ENCODE measurements at regions not wholly inside any gene's neighbourhood (a gene's known extent, or its start where the extent isn't known, plus 50 kb on each side); places are given as distances from the start of the nearest gene placed in this dataset.
"Not testable (repeated sequence)": the region's sequence is repeated elsewhere in the genome, so short reads cannot be mapped to it uniquely, and the experiment has no call there.

- DNase-seq (ENCODE audit: low spot score), result no peak
These were observed 51.9 kb upstream of the TBL1XR1 start for GRCh38 chr3:177249203-177249602.

GRCh38 chr3:177250151-177250550 is 52.9 kb upstream of the TBL1XR1 start:
- no peak for DNase-seq (ENCODE audit: low spot score)

DNA sequence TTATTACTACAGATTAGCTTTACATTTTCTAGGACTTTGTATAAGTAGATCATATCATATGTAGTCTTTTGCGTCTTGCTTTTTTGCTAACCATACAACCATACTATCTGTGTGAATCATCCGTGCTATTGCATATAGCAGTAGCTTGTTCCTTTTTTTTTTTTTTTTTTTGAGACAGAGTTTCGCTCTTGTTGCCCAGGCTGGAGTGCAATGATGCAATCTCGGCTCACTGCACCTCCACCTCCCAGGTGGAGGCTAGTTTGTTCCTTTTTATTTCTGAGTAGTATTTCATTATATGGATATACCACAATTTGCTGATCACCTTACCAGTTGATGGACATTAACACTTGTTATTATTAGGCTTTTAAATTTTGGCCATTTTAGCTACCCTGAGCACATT is 54.5 kb upstream of the TBL1XR1 start:
- DNase-seq (ENCODE audit: low spot score), result no peak

- no peak for DNase-seq (ENCODE audit: low spot score)
These were observed 59.7 kb upstream of the TBL1XR1 start for GRCh38 chr3:177257006-177257405.

DNA sequence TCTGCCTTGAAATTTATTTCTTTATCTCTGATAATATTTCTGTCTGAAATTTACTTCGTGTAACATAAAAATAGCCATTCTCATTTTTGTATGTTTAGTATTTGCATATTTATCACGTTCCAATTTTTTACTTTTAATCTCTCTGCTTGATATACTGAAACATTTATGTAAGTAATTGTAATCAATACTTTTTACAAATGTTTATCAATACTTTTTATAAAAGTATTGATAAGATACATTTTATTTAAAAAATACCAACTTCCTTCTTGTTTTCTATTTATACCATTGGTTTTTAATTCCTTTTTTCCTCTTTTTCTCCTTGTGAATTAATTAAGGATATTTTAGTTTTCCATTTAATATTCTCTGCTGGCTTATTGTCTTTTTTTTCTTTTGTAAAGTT is 60.3 kb upstream of the TBL1XR1 start:
- no peak for DNase-seq (ENCODE audit: low spot score)

DNA sequence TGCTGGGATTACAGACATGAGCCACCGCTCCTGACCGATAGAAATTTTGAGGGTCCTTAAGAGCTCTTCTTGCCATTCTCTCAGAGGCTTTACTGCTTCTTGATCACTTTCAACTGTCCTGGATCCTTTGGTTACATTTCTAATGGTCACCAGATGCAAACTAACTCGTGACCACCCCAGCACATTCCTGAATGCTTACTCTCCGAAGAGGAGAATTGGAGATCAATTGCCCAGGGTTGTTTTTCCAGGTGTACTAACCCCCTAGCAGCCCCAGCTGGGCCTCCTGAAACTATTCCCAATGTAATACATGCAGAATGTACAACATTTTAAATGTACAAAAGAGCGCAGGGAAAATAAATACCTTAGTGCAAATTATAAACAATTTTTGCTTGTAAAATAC is 65.1 kb upstream of the TBL1XR1 start:
- peak; percentile 36 for DNase-seq (ENCODE audit: low spot score)

GRCh38 chr3:177263615-177264368 is 66.5 kb upstream of the TBL1XR1 start:
- no peak for DNase-seq (ENCODE audit: low spot score)

DNA sequence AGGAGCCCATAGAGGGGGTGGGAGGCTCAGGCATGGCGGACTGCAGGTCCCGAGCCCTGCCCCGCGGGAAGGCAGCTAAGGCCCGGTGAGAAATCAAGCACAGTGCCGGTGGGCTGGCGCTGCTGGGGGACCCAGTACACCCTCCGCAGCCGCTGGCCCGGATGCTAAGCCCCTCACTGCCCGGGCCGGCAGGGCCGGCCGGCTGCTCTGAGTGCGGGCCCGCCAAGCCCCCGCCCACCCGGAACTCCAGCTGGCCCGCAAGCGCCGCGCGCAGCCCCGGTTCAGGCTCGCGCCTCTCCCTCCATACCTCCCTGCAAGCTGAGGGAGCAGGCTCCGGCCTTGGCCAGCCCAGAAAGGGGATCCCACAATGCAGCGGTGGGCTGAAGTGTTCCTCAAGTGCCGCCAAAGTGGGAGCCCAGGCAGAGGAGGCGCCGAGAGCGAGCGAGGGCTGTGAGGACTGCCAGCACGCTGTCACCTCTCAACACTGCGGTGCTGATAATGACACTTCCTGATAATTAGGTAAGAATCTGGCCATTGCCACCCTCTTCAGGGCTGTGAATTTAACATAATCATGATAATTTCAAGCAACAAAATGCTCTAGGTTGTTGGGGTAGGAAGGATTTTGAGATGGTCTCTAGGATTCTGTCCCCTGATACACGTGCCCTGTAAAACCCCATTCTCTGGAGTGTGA is 74.7 kb upstream of the TBL1XR1 start:
- not testable (repeated sequence) for DNase-seq (ENCODE audit: low spot score)

DNA sequence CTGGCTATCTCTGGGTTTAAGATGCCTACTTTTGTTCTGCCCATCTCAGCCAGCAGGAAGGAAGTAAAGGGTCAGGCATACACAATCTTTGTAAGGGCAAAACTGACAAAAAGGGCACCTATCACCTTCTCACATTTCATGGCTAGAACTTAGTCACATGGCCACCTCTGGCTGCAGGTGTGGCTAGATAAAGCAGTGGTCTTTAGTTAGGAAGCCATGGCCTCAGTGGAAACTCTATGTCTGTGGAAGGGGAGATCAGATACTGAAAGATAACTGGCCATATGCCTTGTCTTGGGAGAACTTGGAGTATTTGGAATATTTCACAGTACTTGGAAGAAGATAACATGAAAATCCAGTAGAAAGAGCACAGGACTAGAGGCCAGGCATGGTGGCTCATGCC is 80.7 kb upstream of the TBL1XR1 start:
- DNase-seq (ENCODE audit: low spot score), result no peak

GRCh38 chr3:177279118-177279815 is 82.0 kb upstream of the TBL1XR1 start:
- no peak for DNase-seq (ENCODE audit: low spot score)

GRCh38 chr3:177281292-177282118 is 84.2 kb upstream of the TBL1XR1 start:
- DNase-seq (ENCODE audit: low spot score), result no peak

GRCh38 chr3:177282119-177282655 is 84.9 kb upstream of the TBL1XR1 start:
- peak; percentile 37 for DNase-seq (ENCODE audit: low spot score)

GRCh38 chr3:177283983-177284382 is 86.7 kb upstream of the TBL1XR1 start:
- DNase-seq (ENCODE audit: low spot score), result no peak

- peak; percentile 70 for DNase-seq (ENCODE audit: low spot score)
These were observed 87.2 kb upstream of the TBL1XR1 start for GRCh38 chr3:177284383-177284881.

- DNase-seq (ENCODE audit: low spot score), result no peak
These were observed 88.8 kb upstream of the TBL1XR1 start for GRCh38 chr3:177286034-177286433.

- no peak for DNase-seq (ENCODE audit: low spot score)
These were observed 89.9 kb upstream of the TBL1XR1 start for GRCh38 chr3:177287231-177287630.

DNA sequence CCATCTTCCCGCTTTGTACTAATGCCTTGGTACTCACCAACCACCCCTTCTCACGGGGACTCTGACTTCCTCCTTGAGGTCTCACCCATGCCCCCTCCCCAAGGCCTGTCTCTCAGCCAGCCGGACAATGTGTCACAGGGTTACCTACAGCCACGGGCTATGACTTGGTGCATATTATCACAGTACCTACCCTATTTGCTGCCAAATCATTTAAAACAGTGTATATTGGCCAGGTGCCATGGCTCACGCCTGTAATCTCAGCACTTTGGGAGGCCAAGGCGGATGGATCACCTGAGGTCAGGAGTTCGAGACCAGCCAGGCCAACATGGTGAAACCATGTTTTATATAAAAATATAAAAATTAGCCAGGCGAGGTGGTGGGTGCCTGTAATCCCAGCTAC is 93.4 kb upstream of the TBL1XR1 start:
- DNase-seq (ENCODE audit: low spot score), result no peak

GRCh38 chr3:177294221-177294620 is 96.9 kb upstream of the TBL1XR1 start:
- peak; percentile 30 for DNase-seq (ENCODE audit: low spot score)

GRCh38 chr3:177295116-177295515 is 97.8 kb upstream of the TBL1XR1 start:
- DNase-seq (ENCODE audit: low spot score), result no peak

GRCh38 chr3:177299250-177299649 is 102.0 kb upstream of the TBL1XR1 start:
- no peak for DNase-seq (ENCODE audit: low spot score)

- peak; percentile 54 for DNase-seq (ENCODE audit: low spot score)
These were observed 103.0 kb upstream of the TBL1XR1 start for GRCh38 chr3:177300039-177300833.

Measured in iPS-NIHi11 (cell line).